ENCODE measurements at regions not wholly inside any gene's neighbourhood (a gene's known extent, or its start where the extent isn't known, plus 50 kb on each side); places are given as distances from the start of the nearest gene placed in this dataset.
"Not testable (repeated sequence)": the region's sequence is repeated elsewhere in the genome, so short reads cannot be mapped to it uniquely, and the experiment has no call there.

GRCh38 chr21:13368200-13368599, 241.4 kb upstream of the POTED start:
- Mint-ChIP-seq H3K9me3 (peaks cover 0 to 7% (median 4%) of the 10 kb centered on the region in 5 donors), H3K4me3 (no peak overlapping the region), H3K4me1 (no peaks in the 10 kb centered on the region)

GRCh38 chr21:13372721-13373120, 236.9 kb upstream of the POTED start:
- H3K27ac Mint-ChIP-seq; H3K27ac ChIP-seq (ENCODE audit: low read depth, low read length); H3K9me3 ChIP-seq (ENCODE audit: low read length); H3K36me3 ChIP-seq (ENCODE audit: insufficient read depth, low read length); CTCF ChIA-PET; H3K4me1 Mint-ChIP-seq; H3K27me3 ChIP-seq (ENCODE audit: insufficient read depth, low read length, poor library complexity, severe bottlenecking); H3K4me3 ChIP-seq (ENCODE audit: low read length); H3K4me3 Mint-ChIP-seq; H3K27me3 Mint-ChIP-seq; POLR2A ChIA-PET; H3K9me3 Mint-ChIP-seq; H3K36me3 Mint-ChIP-seq; DNase-seq; H3K4me1 ChIP-seq (ENCODE audit: insufficient read depth, low read length): not testable (repeated sequence)

More at GRCh38 chr21:13368200-13368599, 241.4 kb upstream of the POTED start:
- POLR2A ChIA-PET, result no interaction called here
- Histone ChIP-seq H3K4me3 (ENCODE audit: low read length) (no peak overlapping the region), H3K9me3 (ENCODE audit: low read length) (no peaks in the 10 kb centered on the region), H3K4me1 (ENCODE audit: insufficient read depth, low read length) (no peaks in the 10 kb centered on the region), H3K27ac (ENCODE audit: low read depth, low read length) (no peak overlapping the region), H3K27me3 (ENCODE audit: insufficient read depth, low read length, poor library complexity, severe bottlenecking) (no peaks in the 10 kb centered on the region), H3K36me3 (ENCODE audit: insufficient read depth, low read length) (no peaks in the 10 kb centered on the region)
- CTCF ChIA-PET, result no interaction called here
- Mint-ChIP-seq H3K27me3 (peaks cover 0 to 2% of the 10 kb centered on the region in 2 donors), H3K36me3 (no peaks in the 10 kb centered on the region), H3K27ac (no peak overlapping the region)
- no peak for DNase-seq

GRCh38 chr21:13378943-13379342, 230.6 kb upstream of the POTED start:
- H3K4me3 Mint-ChIP-seq; DNase-seq; CTCF ChIA-PET; H3K27ac Mint-ChIP-seq; POLR2A ChIA-PET; H3K27ac ChIP-seq (ENCODE audit: low read depth, low read length); H3K4me1 ChIP-seq (ENCODE audit: insufficient read depth, low read length); H3K36me3 ChIP-seq (ENCODE audit: insufficient read depth, low read length); H3K36me3 Mint-ChIP-seq; H3K4me3 ChIP-seq (ENCODE audit: low read length); H3K9me3 ChIP-seq (ENCODE audit: low read length); H3K27me3 Mint-ChIP-seq; H3K9me3 Mint-ChIP-seq; H3K27me3 ChIP-seq (ENCODE audit: insufficient read depth, low read length, poor library complexity, severe bottlenecking); H3K4me1 Mint-ChIP-seq: not testable (repeated sequence)

GRCh38 chr21:13379566-13379965, 230.0 kb upstream of the POTED start:
- H3K27me3 Mint-ChIP-seq; H3K27ac Mint-ChIP-seq; H3K9me3 Mint-ChIP-seq; H3K27me3 ChIP-seq (ENCODE audit: insufficient read depth, low read length, poor library complexity, severe bottlenecking); H3K9me3 ChIP-seq (ENCODE audit: low read length); H3K4me1 Mint-ChIP-seq; H3K4me3 ChIP-seq (ENCODE audit: low read length); H3K36me3 Mint-ChIP-seq; POLR2A ChIA-PET; H3K36me3 ChIP-seq (ENCODE audit: insufficient read depth, low read length); CTCF ChIA-PET; H3K27ac ChIP-seq (ENCODE audit: low read depth, low read length); H3K4me1 ChIP-seq (ENCODE audit: insufficient read depth, low read length); H3K4me3 Mint-ChIP-seq: not testable (repeated sequence)
- peak in 1 of 5 donors; percentile 48 for DNase-seq

GRCh38 chr21:13380561-13380960, 229.0 kb upstream of the POTED start:
- H3K27ac ChIP-seq (ENCODE audit: low read depth, low read length); H3K9me3 ChIP-seq (ENCODE audit: low read length); H3K36me3 ChIP-seq (ENCODE audit: insufficient read depth, low read length); DNase-seq; H3K4me3 ChIP-seq (ENCODE audit: low read length); H3K4me3 Mint-ChIP-seq; H3K4me1 ChIP-seq (ENCODE audit: insufficient read depth, low read length); H3K36me3 Mint-ChIP-seq; H3K27ac Mint-ChIP-seq; POLR2A ChIA-PET; CTCF ChIA-PET; H3K9me3 Mint-ChIP-seq; H3K27me3 Mint-ChIP-seq; H3K4me1 Mint-ChIP-seq; H3K27me3 ChIP-seq (ENCODE audit: insufficient read depth, low read length, poor library complexity, severe bottlenecking): not testable (repeated sequence)

GRCh38 chr21:13384143-13384542, 225.4 kb upstream of the POTED start:
- H3K9me3 Mint-ChIP-seq; CTCF ChIA-PET; H3K9me3 ChIP-seq (ENCODE audit: low read length); DNase-seq; H3K4me1 Mint-ChIP-seq; POLR2A ChIA-PET; H3K27ac ChIP-seq (ENCODE audit: low read depth, low read length); H3K36me3 Mint-ChIP-seq; H3K36me3 ChIP-seq (ENCODE audit: insufficient read depth, low read length); H3K4me3 ChIP-seq (ENCODE audit: low read length); H3K4me1 ChIP-seq (ENCODE audit: insufficient read depth, low read length); H3K27ac Mint-ChIP-seq; H3K4me3 Mint-ChIP-seq; H3K27me3 ChIP-seq (ENCODE audit: insufficient read depth, low read length, poor library complexity, severe bottlenecking); H3K27me3 Mint-ChIP-seq: not testable (repeated sequence)

GRCh38 chr21:13409184-13409583, 200.4 kb upstream of the POTED start:
- H3K4me1 ChIP-seq (ENCODE audit: insufficient read depth, low read length); H3K36me3 Mint-ChIP-seq; POLR2A ChIA-PET; H3K36me3 ChIP-seq (ENCODE audit: insufficient read depth, low read length); H3K9me3 ChIP-seq (ENCODE audit: low read length); H3K9me3 Mint-ChIP-seq; H3K4me3 Mint-ChIP-seq; CTCF ChIA-PET; H3K27ac ChIP-seq (ENCODE audit: low read depth, low read length); H3K27me3 ChIP-seq (ENCODE audit: insufficient read depth, low read length, poor library complexity, severe bottlenecking); H3K4me3 ChIP-seq (ENCODE audit: low read length); DNase-seq; H3K4me1 Mint-ChIP-seq; H3K27me3 Mint-ChIP-seq; H3K27ac Mint-ChIP-seq: not testable (repeated sequence)

- H3K9me3 ChIP-seq (ENCODE audit: low read length); POLR2A ChIA-PET; H3K36me3 ChIP-seq (ENCODE audit: insufficient read depth, low read length); H3K27ac ChIP-seq (ENCODE audit: low read depth, low read length); H3K27me3 ChIP-seq (ENCODE audit: insufficient read depth, low read length, poor library complexity, severe bottlenecking); H3K9me3 Mint-ChIP-seq; H3K4me3 Mint-ChIP-seq; H3K4me3 ChIP-seq (ENCODE audit: low read length); H3K27me3 Mint-ChIP-seq; H3K4me1 ChIP-seq (ENCODE audit: insufficient read depth, low read length); CTCF ChIA-PET; DNase-seq; H3K27ac Mint-ChIP-seq; H3K36me3 Mint-ChIP-seq; H3K4me1 Mint-ChIP-seq: not testable (repeated sequence)
These were observed 173.7 kb upstream of the POTED start for GRCh38 chr21:13435863-13436262.

- H3K9me3 Mint-ChIP-seq; H3K27ac ChIP-seq (ENCODE audit: low read depth, low read length); H3K9me3 ChIP-seq (ENCODE audit: low read length); H3K4me1 Mint-ChIP-seq; H3K4me3 ChIP-seq (ENCODE audit: low read length); CTCF ChIA-PET; H3K36me3 ChIP-seq (ENCODE audit: insufficient read depth, low read length); H3K27ac Mint-ChIP-seq; H3K4me1 ChIP-seq (ENCODE audit: insufficient read depth, low read length); H3K36me3 Mint-ChIP-seq; H3K4me3 Mint-ChIP-seq; DNase-seq; H3K27me3 Mint-ChIP-seq; H3K27me3 ChIP-seq (ENCODE audit: insufficient read depth, low read length, poor library complexity, severe bottlenecking); POLR2A ChIA-PET: not testable (repeated sequence)
These were observed 161.8 kb upstream of the POTED start for GRCh38 chr21:13447767-13448166.
